ENCODE measurements at regions not wholly inside any gene's neighbourhood (a gene's known extent, or its start where the extent isn't known, plus 50 kb on each side); places are given as distances from the start of the nearest gene placed in this dataset.
"Not testable (repeated sequence)": the region's sequence is repeated elsewhere in the genome, so short reads cannot be mapped to it uniquely, and the experiment has no call there.

DNA sequence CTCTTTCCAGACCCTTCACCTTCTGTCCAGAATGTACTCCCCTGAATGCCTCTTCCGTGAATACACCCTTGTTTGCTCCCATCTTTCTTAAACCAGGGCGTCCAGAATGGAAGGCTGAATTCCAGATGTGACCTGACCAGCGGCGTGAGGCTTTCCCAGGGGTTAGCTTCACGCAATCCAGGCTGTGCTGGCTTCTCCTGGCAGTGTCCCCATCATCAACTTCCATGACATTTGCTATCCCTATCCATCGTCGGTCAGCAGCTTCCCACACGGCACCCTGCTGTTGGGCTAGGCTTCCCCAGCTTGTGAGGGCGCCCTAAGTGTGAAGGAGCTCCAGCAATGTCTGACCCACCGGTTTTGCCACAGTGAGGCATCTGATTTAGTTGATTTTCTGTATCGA, 339.8 kb upstream of the TNRC6C start:
- H3K4me3 ChIP-seq: no peak overlapping the region
- H3K27ac ChIP-seq: no peak overlapping the region
- 91 to 94% methylated on average over 11 of the region's 11 CpGs for WGBS, 2 donors
- TF ChIP-seq EP300 (IDR thresholded peaks at IDR 0.05) (no peak), POLR2A (IDR thresholded peaks at IDR 0.05) (no peak), POLR2AphosphoS5 (IDR thresholded peaks at IDR 0.05) (no peak)
- TF ChIP-seq, protein P1, sequence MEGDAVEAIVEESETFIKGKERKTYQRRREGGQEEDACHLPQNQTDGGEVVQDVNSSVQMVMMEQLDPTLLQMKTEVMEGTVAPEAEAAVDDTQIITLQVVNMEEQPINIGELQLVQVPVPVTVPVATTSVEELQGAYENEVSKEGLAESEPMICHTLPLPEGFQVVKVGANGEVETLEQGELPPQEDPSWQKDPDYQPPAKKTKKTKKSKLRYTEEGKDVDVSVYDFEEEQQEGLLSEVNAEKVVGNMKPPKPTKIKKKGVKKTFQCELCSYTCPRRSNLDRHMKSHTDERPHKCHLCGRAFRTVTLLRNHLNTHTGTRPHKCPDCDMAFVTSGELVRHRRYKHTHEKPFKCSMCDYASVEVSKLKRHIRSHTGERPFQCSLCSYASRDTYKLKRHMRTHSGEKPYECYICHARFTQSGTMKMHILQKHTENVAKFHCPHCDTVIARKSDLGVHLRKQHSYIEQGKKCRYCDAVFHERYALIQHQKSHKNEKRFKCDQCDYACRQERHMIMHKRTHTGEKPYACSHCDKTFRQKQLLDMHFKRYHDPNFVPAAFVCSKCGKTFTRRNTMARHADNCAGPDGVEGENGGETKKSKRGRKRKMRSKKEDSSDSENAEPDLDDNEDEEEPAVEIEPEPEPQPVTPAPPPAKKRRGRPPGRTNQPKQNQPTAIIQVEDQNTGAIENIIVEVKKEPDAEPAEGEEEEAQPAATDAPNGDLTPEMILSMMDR (IDR thresholded peaks at IDR 0.05): no peak
- H3K27me3 ChIP-seq: no peaks in the 10 kb centered on the region
- peaks cover 0 to 7% (median 2%) of the 10 kb centered on the region in 4 donors for H3K4me1 ChIP-seq
- DNase-seq (no peak), ATAC-seq (ENCODE audit: low FRiP score in 2 of 2) (no peak)
- H3K36me3 ChIP-seq: no peaks in the 10 kb centered on the region
- H3K9me3 ChIP-seq: no peaks in the 10 kb centered on the region

DNA sequence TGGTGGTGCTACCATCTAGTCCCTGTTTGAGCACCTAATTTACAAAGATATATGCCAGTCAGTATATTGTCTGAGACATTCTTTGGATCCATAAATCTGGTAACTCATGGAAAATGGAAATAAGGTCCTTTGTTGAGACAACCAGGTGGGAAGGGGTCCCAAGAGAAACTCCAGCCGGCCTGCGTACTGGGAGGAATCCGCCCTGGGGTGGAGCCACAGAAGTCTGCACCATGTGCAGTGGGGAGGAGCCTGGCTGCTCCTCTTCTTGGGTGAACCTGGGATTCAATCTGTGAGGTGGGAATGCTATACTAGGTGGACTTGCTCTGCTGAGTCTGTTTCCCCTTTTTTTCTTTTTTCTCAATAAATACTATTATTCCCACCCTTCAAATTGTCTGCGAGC, 339.2 kb upstream of the TNRC6C start:
- no peaks in the 10 kb centered on the region for H3K9me3 ChIP-seq
- no peaks in the 10 kb centered on the region for H3K27me3 ChIP-seq
- H3K27ac ChIP-seq: no peak overlapping the region
- no peaks in the 10 kb centered on the region for H3K36me3 ChIP-seq
- H3K4me3 ChIP-seq: no peak overlapping the region
- no peak for TF ChIP-seq EP300 (IDR thresholded peaks at IDR 0.05)
- peaks cover 0 to 7% (median 2%) of the 10 kb centered on the region in 4 donors for H3K4me1 ChIP-seq
- no peak for ATAC-seq (ENCODE audit: low FRiP score in 2 of 2)
- WGBS, 2 donors: 90 to 95% methylated on average over 4 of the region's 4 CpGs
- DNase-seq: no peak

DNA sequence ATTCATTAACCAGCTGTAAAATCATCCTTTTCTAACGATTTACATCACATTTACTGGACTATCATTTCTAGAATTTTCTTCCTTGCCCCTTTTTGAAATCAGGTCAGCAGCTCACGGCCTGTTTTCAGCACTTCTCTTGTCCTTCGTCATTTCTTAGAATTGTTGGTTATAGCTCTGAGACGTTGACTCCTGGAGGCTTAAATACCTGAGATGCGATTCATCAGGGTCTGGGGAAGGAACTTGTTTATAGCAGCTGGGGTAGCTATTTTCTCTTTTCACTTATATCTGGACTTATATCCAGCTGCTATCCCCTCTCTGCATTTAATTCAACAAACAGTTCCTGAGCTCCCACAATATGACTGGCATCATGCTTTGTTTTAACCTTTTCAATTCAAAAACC, 338.7 kb upstream of the TNRC6C start:
- ATAC-seq (ENCODE audit: low FRiP score in 2 of 2): no peak
- TF ChIP-seq POLR2AphosphoS5 (IDR thresholded peaks at IDR 0.05) (no peak), EP300 (IDR thresholded peaks at IDR 0.05) (no peak)
- Histone ChIP-seq H3K9me3 (no peaks in the 10 kb centered on the region), H3K27me3 (no peaks in the 10 kb centered on the region), H3K27ac (no peak overlapping the region), H3K36me3 (no peaks in the 10 kb centered on the region), H3K4me3 (no peak overlapping the region), H3K4me1 (peaks cover 0 to 7% (median 2%) of the 10 kb centered on the region in 4 donors)
- no peak for DNase-seq
- WGBS, 2 donors: 82 to 87% methylated on average over 5 of the region's 5 CpGs

DNA sequence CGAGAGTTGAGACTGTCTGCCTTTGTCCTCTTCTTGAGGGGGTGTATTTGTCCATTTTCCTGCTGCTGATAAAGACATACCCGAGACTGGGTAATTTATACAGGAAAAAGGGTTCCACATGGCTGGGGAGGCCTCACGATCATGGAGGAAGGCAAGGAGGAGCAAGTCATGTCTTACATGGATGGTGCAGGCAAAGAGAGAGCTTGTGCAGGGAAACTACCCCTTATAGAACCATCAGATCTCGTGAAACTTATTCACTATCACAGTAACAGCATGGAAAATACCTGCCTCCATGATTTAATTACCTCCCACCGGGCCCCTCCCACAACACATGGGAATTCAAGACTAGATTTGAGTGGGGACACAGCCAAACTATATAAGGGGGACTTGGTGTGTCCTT, 338.2 kb upstream of the TNRC6C start:
- H3K27me3 ChIP-seq: no peaks in the 10 kb centered on the region
- no peak for ATAC-seq (ENCODE audit: low FRiP score in 2 of 2)
- peaks cover 0 to 7% (median 2%) of the 10 kb centered on the region in 4 donors for H3K4me1 ChIP-seq
- no peak for DNase-seq
- no peaks in the 10 kb centered on the region for H3K36me3 ChIP-seq
- no peak overlapping the region for H3K4me3 ChIP-seq
- TF ChIP-seq POLR2AphosphoS5 (IDR thresholded peaks at IDR 0.05): no peak
- TF ChIP-seq, protein P1 (IDR thresholded peaks at IDR 0.05): no peak
- no peak for TF ChIP-seq EP300 (IDR thresholded peaks at IDR 0.05)
- no peak for TF ChIP-seq POLR2A (IDR thresholded peaks at IDR 0.05)
- WGBS, 2 donors: 78 to 83% methylated on average over 5 of the region's 5 CpGs
- no peak overlapping the region for H3K27ac ChIP-seq
- no peaks in the 10 kb centered on the region for H3K9me3 ChIP-seq

DNA sequence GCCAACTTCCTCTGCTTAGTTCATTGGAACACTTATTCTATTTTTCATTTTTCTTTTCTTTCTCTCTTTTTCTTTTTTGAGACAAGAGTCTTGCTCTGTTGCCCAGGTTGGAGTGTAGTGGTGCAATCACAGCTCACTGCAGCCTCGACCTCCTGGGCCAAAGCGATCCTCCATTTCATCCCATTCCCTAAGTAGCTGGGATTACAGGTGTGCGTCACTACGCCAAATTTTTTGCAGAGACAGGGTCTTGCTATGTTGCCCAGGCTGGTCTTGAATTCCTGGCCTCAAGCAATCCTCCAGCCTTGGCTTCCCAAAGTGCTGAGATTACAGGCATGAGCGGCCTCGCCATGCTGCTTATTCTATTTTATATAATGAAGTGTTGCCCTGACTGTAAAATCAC, 336.4 kb upstream of the TNRC6C start:
- not testable (repeated sequence) for H3K27me3 ChIP-seq; H3K4me1 ChIP-seq; H3K9me3 ChIP-seq; H3K4me3 ChIP-seq; ATAC-seq (ENCODE audit: low FRiP score in 2 of 2); H3K36me3 ChIP-seq; H3K27ac ChIP-seq; DNase-seq
- 91 to 94% methylated on average over 6 of the region's 6 CpGs for WGBS, 2 donors

DNA sequence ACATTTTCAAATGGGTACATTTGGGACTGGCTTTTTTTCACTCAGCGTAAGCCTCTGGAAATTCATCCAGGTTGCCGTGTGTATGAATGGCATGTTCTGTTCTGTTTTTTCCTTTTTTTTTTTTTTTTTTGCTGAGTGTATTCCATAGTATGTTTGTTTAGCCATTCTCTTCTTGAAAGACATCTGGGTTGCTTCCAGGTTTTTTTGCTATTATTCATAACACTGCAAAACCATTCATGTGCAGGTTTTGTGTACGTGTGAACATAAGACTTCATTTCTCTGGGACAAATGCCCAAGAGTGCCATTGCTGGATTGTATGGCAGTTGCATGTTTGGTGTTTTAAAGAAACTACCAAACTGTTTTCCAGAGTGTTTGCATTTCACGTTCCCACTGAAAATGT, 335.9 kb upstream of the TNRC6C start:
- Histone ChIP-seq H3K36me3 (no peaks in the 10 kb centered on the region), H3K4me1 (no peaks in the 10 kb centered on the region), H3K27ac (no peak overlapping the region), H3K4me3 (no peak overlapping the region), H3K9me3 (peaks cover 0 to 8% (median 6%) of the 10 kb centered on the region in 4 donors), H3K27me3 (no peaks in the 10 kb centered on the region)
- DNase-seq (no peak), ATAC-seq (ENCODE audit: low FRiP score in 2 of 2) (no peak)
- TF ChIP-seq, protein P1 (IDR thresholded peaks at IDR 0.05): no peak
- WGBS, 2 donors: 52 to 68% methylated on average over 4 of the region's 4 CpGs

DNA sequence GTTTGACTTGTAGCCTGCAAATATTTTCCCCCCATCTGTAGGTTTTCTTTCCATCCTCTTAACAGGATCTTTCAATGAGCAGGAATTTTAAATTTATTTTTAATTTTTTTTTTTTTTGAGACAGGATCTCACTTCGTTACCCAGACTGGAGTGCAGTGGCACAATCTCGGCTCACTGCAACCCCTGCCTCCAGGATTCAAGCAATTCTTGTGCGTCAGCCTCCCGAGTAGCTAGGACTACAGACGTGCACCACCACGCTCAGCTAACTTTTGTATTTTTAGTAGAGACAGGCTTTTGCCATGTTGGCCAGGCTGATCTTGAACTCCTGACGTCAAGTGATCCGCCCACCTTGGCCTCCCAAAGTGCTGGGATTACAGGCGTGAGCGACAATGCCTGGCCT, 335.2 kb upstream of the TNRC6C start:
- not testable (repeated sequence) for ATAC-seq (ENCODE audit: low FRiP score in 2 of 2); H3K4me3 ChIP-seq; DNase-seq; H3K36me3 ChIP-seq; H3K4me1 ChIP-seq; H3K27ac ChIP-seq; H3K27me3 ChIP-seq; H3K9me3 ChIP-seq
- 95 to 96% methylated on average over 10 of the region's 10 CpGs for WGBS, 2 donors

Measured in upper lobe of left lung (tissue), 6 donors.